GM12892 (cell line): ENCODE measurements at regions not wholly inside any gene's neighbourhood (a gene's known extent, or its start where the extent isn't known, plus 50 kb on each side); places are given as distances from the start of the nearest gene placed in this dataset.

ENCODE experiments used
- DNase-seq: peaks from one replicate; pipeline ENCODE4 v3.0.0; 2011; ENCODE audit not compliant: insufficient read length
- FAIRE-seq: peaks from 2 replicates; lab custom pipeline; 2011; peaks lifted over from hg19 to GRCh38; lab: Jason Lieb, UNC
- POLR2A ChIP-seq: IDR thresholded peaks from 2 replicates; pipeline ENCODE4 v1.6.1; 2011; ENCODE audit warnings: low read depth, low read length, control low read depth
- POLR2AphosphoS5 ChIP-seq: IDR thresholded peaks from 2 replicates; pipeline ENCODE4 v1.6.1; 2011; ENCODE audit warnings: low read depth, low read length, control low read depth
- TAF1 ChIP-seq: IDR thresholded peaks from 2 replicates; pipeline ENCODE4 v1.6.1; 2011; ENCODE audit warnings: low read depth, mild to moderate bottlenecking, control low read depth, low read length, borderline replicate concordance

DNA sequence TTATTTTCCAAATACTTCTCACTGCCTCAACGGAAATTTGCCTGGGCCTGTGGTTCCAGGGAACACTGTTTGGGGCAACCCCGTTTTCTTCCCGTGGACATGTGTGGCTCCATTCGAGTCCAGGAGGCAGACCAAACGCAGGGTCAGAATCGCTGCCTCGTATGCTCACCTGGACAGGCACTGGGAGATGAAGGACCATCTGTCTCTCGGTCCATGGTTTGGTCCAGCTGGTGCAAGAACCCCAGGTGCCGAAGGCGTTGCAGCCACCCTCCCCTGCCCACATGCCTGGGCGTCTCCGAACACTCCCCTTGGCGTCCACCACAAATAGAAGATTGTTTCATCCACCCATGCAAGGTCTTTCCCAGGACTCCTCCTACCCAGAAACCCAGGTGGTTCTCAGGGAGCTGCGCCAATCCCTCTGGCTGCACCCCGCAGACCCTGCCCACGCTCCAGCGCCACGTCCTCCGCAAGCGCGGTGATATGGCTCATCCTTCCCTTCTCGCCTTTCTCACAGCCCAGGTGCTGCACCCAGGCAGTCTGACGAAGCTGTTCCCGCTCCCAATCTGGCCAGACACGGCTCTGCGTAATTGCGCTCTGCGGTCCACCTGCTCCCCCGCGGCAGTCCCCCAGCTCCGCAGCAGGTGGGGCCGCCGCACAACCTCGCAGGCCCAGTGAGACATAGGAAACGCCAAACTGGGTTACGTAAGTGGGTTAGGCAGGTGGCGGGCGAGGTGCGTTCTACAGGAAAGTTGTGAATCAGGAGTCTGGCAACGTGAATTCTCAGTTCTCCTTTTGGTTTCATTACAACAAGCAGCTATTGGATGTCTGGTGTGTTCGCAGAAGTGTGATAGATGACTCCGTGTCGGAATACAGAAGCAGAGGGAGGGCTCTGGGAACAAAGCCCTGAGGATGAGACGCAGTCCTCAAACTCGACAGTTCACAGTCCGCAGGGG, 146.2 kb upstream of the ECI2 start:
- FAIRE-seq: peak; percentile 73
- DNase-seq: peak; percentile 43
- no peak for TF ChIP-seq POLR2AphosphoS5
- no peak for TF ChIP-seq POLR2A
- TF ChIP-seq TAF1: no peak

DNA sequence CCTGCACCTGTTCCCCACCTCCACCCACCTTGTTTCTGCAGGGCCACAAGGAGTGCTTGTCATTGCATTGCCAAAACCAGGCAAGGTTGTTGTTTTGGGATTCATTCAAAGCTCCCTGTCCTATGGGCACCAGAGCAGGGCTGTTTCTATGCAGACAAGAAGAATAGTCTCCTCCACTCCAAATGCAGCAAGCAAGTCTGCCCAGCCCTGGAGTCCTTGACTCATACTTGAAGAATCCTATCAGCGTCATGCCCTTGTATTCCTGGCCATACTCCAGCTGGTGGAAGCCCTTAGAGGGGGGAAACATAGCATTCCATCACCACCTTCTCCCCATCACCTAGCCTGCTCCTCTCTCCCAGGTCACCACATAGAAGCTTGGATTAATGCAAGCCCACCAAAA, 145.3 kb upstream of the ECI2 start:
- FAIRE-seq (no peak), DNase-seq (no peak)
- TF ChIP-seq TAF1: no peak
- no peak for TF ChIP-seq POLR2AphosphoS5
- TF ChIP-seq POLR2A: no peak

DNA sequence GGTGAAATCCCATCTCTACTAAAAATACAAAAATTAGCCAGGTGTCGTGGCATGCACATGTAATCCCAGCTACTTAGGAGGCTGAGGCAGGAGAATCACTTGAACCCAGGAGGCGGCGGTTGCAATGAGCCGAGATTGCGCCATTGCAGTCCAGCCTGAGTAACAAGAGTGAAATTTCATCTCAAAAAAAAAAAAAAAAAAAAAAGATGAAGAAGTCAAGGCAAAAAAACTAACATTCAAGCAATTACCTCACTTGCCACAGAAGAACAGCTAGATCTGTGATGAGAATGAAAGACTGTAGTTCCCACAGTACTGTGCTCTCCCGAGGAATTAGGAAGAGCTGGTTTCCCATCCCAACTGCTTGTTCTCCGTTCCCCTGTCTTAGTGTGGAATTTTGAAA, 144.7 kb upstream of the ECI2 start:
- TF ChIP-seq POLR2A: no peak
- TF ChIP-seq TAF1: no peak
- TF ChIP-seq POLR2AphosphoS5: no peak
- no peak for FAIRE-seq
- DNase-seq: no peak

DNA sequence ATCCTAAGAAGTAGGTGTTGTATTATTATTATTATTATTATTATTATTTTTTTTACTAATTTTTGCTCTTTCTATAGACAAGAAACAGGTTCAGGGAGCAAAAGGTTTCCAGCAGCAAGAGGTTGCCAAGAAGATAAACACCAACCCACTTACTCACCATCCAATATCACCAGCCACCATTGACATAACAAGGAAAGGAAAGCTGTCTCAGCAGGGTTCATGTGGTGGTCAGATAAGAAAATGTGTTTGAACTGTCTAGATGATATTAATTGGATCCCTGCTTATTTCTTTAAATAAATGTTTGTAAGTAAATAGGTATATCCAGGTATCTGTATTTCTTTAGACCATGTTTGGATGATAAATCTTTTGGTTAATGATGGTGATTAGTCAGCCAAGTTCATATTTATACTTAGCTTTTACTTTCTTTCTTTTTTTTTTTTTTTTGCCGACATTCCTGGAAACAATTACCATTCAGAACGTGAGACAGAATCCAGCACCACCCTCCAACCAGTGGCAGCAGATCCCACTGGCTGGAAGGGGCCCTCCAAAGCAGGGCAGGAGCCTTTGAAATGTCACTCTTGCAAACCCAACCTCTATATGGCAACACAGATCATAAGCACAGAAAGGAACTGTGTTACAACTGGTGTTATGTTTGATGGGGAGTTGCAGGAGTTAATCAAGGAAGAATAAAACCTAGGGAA, 139.2 kb upstream of the ECI2 start:
- no peak for TF ChIP-seq TAF1
- no peak for TF ChIP-seq POLR2A
- no peak for TF ChIP-seq POLR2AphosphoS5
- no peak for DNase-seq
- no peak for FAIRE-seq

DNA sequence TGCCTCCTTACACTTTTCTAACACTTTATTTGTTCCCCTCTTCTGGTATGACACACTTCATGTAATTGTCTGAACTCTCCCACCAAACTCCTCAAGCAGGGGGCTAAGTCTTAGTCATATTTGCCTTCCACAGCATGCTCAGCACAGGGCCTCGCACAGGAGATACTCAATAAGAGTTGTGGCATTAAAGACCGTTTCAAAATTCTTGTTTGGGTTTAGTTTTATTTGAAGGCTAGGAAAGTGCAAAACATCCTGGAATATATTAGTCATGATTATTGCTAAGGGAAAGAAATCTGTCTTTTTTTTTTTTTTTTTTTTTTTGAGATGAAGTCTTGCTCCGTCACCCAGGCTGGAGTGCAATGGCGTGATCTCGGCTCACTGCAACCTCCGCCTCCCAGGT, 137.6 kb upstream of the ECI2 start:
- no peak for FAIRE-seq
- TF ChIP-seq TAF1: no peak
- no peak for TF ChIP-seq POLR2AphosphoS5
- TF ChIP-seq POLR2A: no peak

DNA sequence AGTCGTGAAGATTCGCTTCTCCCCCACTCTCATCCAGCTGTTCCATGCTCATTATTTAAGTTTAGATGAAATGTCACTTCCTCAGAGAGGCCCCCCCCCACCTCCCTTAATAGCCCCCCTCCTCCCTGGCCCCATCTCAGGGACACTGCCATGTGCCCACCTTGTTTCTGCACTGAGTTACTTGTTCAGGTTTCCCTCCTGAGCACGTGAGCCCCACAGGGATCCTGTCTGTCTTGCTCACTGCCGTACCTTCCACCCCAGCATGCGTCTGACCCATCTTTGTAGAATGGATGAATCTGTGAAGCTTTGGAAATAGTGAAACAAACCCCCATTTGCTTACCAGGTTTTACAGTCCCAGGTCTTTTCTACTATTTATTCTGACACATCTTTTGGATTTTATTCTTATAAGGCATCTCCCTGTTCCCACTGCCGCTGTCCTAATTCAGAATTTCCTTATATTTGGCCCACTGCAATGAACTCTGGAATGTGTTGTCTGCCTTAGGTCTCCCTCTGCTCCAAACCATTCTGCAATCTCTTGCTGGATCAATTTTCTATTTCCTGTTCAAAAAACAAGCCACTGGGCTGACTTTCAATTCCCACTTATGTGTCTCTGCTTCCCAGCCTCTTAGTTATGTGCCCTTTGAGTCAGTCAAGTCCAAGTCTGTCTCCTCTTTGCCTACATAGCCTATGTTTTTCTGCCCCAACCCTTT, 136.5 kb upstream of the ECI2 start:
- DNase-seq (no peak), FAIRE-seq (no peak)
- TF ChIP-seq POLR2A (no peak), POLR2AphosphoS5 (no peak), TAF1 (no peak)

More for the DNA sequence above, 137.6 kb upstream of the ECI2 start:
- no peak for DNase-seq

DNA sequence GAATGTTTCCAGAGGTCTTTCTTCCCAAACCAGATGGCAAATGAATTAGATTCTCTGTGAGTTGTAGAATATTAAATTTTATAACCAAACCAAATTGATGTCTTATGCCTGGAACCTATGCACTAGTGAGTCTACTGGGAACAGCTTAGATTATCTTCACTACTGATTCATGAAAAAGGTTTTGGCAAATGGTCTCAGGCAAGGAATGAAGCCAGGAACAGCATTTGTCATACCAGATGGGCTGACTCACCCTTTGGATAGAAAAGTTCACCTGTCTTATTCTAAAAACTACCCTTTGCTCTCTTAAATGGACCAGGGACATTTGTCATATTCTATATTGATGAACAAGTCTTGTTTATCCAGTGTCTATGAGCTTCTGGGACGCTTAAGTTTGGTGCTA, 135.4 kb upstream of the ECI2 start:
- FAIRE-seq (no peak), DNase-seq (no peak)
- TF ChIP-seq TAF1 (no peak), POLR2A (no peak), POLR2AphosphoS5 (no peak)

DNA sequence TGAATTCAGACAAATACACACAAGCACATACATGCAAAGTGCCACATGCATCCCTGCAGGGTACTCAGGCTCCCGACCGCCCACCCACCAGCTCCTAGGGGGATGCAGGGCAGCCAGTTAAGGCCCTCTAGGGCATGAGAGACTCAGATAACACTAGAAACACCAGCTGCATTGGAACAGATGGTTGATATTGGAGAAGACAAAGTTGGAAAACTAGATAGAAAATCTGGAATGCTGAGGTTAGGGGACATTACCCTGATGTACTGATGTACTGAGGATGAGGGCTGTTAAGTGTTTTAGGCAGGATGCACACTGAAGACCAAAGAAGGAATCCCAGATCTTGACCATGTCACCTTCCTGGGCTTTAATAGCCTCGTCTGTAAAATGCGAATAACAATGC, 134.6 kb upstream of the ECI2 start:
- TF ChIP-seq POLR2A: no peak
- TF ChIP-seq POLR2AphosphoS5: no peak
- no peak for TF ChIP-seq TAF1

DNA sequence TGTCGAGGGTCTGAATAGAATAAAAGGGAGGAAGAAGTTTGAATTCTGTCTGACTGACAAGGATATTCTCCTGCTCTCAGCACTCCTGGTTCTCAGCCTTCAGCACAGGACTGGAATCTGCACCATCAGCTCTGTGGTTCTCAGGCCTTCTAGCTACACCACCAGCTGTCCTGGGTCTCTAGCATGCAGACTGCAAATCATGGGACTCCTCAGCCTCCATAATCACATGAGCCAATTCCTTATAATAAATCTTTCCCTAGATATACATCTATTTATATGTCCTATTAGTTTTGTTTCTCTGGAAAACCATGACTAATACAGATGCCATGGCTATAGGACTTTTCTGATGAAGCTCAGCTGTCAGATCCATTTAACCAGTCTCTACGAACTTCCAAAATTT, 132.8 kb upstream of the ECI2 start:
- no peak for TF ChIP-seq POLR2AphosphoS5
- TF ChIP-seq TAF1: no peak
- no peak for TF ChIP-seq POLR2A
- FAIRE-seq (no peak), DNase-seq (no peak)

More for the DNA sequence above, 134.6 kb upstream of the ECI2 start:
- FAIRE-seq (no peak), DNase-seq (no peak)

DNA sequence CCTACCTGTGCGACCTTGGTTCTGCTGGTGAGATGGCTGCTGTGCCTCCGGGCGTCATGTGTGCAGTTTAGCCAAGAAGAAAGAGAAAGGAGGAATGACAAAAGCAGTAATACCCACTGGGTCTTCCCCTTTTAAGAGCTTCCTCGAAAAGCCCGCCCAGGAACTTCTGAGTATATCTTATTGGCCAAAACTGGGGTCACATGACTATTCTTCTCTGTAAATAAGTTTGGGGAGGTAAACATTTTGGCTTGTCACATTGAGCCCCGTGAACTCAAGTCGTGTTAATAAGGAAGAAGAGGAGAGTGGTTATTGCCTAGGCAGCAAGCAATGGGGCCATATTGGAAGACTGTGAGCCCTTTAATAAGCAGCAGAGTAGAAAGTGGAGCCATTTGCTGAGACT, 130.4 kb upstream of the ECI2 start:
- FAIRE-seq (no peak), DNase-seq (no peak)
- TF ChIP-seq POLR2A (no peak), TAF1 (no peak), POLR2AphosphoS5 (no peak)

DNA sequence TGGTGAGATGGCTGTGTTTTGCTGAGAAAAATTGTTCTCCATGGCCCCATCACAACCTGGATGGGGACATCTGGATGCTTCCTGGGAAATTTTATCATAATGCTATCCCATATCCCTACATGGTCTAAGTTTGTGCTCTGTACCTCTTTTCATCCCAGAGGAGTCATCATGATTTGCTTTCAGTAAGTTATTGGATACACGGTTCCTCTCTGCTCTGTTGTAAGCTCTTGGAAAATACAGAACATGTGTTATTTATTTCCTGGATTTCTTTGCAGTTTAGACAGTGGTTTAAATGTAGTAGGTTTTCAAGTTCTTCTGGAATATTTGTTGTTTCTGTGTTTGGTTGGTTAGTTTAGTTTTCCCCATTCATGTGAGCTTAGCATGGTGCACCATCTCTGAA, 129.2 kb upstream of the ECI2 start:
- no peak for FAIRE-seq
- no peak for DNase-seq
- no peak for TF ChIP-seq POLR2AphosphoS5
- TF ChIP-seq POLR2A: no peak
- TF ChIP-seq TAF1: no peak

DNA sequence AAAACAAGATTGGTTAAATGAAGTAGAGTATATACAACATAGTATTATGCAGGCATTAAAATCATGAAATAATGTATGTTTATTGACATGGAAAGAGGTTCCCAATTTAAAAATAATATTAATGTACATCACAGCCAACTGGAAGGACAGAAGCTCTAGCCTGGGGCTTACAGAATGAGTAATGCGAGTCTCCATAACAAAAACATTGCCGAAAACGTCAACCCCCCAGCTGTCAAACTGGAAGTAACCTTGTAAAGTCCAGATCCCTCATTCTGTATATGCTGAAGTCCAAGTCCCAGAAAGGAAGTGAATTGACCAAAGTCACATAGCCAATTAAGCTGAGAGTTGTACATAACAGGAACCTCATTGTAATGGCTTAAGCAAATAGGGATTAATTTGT, 128.7 kb upstream of the ECI2 start:
- FAIRE-seq: no peak
- no peak for DNase-seq
- no peak for TF ChIP-seq POLR2A
- no peak for TF ChIP-seq TAF1
- TF ChIP-seq POLR2AphosphoS5: no peak
